HG03575 (cell line): ENCODE measurements at regions not wholly inside any gene's neighbourhood (a gene's known extent, or its start where the extent isn't known, plus 50 kb on each side); places are given as distances from the start of the nearest gene placed in this dataset.
"Not testable (repeated sequence)": the region's sequence is repeated elsewhere in the genome, so short reads cannot be mapped to it uniquely, and the experiment has no call there.

Experiments
- ATAC-seq: cut with Tn5 transposase; IDR thresholded peaks from one replicate; pipeline ENCODE4 v1.9.1; 2021; ENCODE audit not compliant: unreplicated experiment, insufficient number of reproducible peaks, low FRiP score; ENCODE audit errors: extremely low read depth

GRCh38 chr3:182393151-182393550 lies 400.2 kb upstream of the ATP11B start:
- no peak for ATAC-seq

DNA sequence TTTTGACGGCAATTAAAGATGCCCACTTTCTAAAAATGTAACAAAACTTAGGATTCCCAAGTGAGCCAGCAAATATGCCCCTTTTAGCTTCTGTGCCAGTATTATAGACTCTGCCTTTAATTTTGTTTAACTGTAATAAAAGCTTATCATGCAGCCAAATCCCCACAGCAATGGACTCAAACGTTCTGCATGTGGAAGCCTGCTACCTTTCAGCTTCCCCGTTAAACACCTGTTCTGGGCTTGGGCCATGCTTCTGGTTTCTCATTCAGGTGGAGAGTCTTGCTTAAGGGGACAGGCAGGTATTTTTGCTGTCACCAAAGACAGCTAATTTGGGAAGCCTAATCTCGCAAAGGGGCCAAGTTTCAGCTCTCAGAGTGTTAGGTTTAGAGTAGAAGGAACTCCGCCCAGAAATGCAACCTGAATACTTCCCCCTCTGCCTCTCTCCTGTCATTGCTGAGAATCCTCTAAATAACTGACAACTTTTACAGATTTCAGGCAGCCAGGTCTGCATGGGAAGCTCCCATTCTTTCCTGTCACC lies 399.4 kb upstream of the ATP11B start:
- no peak for ATAC-seq

GRCh38 chr3:182397164-182397563 lies 396.1 kb upstream of the ATP11B start:
- no peak for ATAC-seq

DNA sequence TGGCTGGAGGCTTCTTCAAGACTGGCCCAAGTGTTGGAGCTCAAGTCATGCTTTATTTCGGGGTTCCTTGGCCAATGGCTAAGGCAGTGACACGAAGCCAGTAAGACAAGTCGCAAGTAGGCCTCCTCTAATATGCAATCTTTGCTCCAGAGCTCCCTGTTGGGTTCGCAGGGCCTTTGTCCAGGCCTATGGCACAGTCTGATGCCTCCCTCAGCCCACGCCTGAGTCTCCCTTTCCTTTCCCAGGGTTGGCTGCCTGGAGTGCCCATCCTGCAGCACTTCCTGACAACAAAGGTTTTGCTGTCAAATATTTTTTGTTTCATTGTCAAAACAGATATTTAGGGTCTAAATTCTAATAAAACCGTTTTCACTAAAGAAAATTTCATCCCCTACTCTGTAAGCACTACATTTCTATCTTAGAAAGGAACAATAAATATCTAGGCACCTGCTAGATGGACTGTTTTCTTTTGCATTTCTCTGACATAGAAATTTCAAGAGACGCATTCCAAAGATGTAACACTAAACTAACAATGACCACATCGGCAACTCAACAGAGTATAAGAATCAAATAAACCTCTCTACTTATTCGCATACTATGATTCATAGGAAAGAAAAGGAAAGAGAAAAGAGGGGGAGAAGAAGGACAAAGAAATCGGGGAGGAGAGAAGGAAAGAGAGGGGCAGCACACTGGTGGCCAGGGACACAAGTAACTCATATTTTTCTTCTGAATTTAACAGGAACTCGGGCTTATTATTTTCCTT lies 393.1 kb upstream of the ATP11B start:
- ATAC-seq = no peak

- no peak for ATAC-seq
Observed at GRCh38 chr3:182400838-182401237, 392.5 kb upstream of the ATP11B start.

DNA sequence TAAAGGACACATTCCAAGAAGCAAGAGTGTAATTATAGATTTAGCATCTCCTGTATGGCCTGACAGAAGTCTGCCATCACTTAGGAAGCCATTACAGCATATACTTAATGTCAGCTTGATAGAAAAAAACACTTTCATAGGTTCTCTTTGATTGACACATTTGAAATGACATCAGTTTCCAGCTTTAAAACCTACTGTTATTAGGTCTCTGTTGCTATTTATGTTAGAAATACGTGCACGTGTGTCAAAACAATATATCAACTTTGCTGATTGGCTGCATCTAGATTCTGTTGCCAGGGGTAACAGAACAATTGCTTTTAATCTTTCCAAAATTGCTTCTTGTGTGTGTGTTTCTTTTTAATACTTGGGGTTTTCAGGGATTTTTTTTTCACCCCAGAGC lies 389.3 kb upstream of the ATP11B start:
- ATAC-seq = no peak

DNA sequence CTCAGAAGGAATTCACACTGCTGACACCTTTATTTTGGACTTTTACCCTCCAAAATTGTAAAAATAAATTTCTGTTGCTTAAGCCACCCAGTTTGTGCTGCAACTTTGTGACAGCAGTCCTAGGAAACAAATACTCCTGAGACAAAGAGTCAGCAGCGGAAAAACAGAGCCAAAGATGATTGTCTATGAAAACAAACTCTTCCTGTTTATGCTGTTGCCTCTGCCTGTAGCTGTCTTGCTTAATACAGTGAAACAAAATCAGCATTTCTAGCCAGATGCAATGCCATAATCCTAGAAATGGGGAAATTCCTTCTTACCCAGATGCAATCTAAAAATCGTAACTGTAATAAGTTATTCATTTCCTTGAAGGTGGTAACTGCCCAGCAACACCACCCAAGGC lies 387.5 kb upstream of the ATP11B start:
- ATAC-seq = no peak

DNA sequence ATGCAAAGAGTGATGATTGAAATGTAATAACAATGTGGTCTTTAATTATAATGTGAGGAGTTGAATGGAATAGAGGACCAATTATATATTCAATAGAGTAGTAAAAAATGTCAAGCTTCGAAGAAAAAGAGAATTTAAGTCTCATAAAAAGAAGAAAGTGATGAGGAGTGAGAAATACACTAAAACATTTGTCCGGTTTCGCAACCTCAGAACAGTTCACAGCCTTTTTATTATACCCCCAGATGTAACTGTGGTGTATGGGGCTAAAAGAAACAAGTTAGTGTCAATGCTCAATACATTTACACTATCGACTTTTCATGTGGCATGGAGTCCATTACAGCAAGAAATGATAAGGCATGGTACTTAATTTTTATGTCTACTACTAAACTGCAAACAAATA lies 386.5 kb upstream of the ATP11B start:
- ATAC-seq = no peak

DNA sequence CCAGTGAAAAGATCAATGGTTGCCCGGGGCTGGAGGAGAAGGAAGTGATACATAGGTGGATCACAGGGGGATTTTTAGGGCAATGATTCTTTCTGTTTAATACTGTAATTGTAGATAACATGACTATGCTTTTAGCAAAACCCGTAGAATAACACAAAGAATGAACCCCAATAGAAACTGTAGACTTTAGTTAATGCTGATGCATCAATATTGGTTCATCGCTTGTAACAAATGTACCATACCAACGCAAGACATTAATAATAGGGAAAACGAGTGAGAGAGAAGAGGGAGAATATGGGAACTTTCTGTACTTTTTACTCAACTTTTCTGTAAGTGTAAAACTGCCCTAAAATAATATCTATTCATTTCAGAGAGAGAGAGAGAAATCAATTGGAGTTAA lies 383.3 kb upstream of the ATP11B start:
- ATAC-seq = no peak

DNA sequence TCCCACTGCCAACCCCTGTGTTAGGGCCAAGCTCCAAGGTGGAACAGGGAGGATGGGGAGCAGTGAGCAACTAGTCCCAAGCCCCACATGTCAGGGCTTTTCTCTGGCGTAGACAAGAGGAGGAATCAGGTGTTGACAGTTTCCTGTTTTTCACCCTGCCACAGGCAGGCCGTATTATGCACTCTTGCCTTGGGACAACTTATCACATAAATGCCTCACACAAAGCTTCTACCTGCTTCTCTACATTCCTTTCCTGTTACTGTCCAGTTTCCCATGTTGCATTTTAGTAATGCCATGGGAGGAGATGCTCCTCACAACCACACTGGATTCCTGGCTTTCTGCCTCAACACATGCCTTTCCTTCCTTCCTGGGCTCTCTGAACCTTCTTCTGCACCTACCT lies 381.2 kb upstream of the ATP11B start:
- no peak for ATAC-seq

GRCh38 chr3:182413061-182413460 lies 380.2 kb upstream of the ATP11B start:
- no peak for ATAC-seq

DNA sequence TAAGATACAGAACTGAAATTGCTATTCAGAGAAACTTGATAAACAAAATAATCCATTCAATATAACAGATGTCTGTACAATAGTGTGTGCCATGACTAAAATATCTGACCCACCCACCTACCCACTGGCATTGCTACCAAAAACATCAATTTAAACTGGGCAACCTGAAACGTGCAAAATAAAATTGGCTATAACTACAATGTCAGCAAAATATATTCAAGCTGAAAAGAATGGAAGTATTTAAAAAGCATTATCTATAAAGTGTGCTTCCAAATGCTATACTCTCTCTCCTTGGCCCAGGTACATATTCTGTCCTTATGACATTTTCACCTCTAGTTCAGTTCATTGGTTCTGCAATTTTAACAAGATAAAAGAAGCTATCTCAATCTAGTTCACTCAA lies 379.6 kb upstream of the ATP11B start:
- no peak for ATAC-seq

- ATAC-seq = no peak
Observed at GRCh38 chr3:182414586-182414985, 378.7 kb upstream of the ATP11B start.

- ATAC-seq = no peak
Observed at GRCh38 chr3:182420741-182421140, 372.6 kb upstream of the ATP11B start.

DNA sequence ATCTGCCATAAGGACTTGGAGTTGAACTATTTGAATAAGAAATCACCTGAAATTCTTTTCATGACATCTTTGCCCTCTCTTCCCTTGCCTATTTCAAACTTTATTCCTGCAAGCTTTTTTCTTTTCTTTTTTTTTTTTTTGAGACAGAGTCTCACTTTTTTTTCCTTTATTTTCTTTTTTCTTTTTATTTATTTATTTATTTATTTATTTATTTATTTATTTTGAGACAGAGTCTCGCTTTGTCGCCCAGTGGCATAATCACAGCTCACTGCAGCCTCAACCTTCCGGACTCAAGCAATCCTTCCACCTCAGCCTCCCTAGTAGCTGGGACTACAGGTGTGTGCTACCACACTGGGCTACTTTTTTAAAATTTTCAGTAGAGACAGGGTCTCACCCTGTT lies 369.3 kb upstream of the ATP11B start:
- ATAC-seq = no peak

- not testable (repeated sequence) for ATAC-seq
Observed at GRCh38 chr3:182425926-182426718, 367.2 kb upstream of the ATP11B start.

DNA sequence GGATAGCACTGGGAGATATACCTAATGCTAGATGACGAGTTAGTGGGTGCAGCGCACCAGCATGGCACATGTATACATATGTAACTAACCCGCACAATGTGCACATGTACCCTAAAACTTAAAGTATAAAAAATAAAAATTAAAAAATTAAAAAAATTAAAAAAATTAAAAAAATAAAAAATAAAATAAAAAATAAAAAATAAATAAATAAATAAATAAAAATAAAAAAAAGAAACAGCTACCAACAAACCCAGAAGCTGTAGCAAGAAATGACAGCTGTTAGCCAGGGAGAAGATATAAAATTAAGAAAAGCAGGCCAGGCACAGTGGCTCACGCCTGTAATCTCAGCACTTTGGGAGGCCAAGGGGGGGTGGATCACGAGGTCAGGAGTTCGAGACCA lies 361.3 kb upstream of the ATP11B start:
- not testable (repeated sequence) for ATAC-seq

DNA sequence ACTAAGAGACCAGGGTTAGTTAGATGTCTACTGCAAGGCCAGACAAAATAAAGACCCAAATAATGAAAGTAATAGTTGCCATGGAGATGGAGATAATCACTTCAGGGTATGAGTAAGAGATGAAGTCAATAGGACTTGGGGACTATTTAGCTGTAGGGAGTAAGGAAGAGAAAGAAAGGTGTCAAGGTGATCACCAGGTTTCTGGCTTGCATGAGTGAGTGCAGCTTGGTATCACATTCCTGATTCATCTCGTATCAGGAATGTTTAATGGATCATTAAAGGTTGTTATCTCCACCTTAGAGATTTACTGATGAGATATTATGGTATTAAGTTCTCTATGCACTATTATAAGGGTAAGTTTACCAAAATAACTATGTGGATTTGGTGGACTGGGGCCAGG lies 357.4 kb upstream of the ATP11B start:
- no peak for ATAC-seq

DNA sequence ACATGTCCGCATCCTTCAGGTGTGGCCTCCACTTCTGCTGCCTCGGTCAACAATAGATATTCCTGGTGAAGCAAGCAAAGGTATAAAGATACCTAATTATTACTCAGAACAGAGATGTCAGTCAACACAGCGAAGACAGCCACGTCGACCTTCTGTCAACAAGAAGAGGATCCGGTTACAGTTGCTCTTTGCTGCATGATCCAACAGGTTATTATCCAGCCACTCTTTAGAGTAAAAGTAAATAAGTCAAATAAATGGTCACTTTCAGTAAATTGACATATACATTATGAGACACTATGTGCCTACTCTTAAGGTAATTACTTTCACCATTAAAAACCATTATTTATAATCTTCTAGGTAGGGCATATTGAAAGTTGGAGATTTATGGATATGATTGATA lies 356.8 kb upstream of the ATP11B start:
- ATAC-seq = no peak

GRCh38 chr3:182438398-182438797 lies 354.9 kb upstream of the ATP11B start:
- ATAC-seq = no peak
